Breast epithelium (tissue), 3 donors: ENCODE measurements at regions not wholly inside any gene's neighbourhood (a gene's known extent, or its start where the extent isn't known, plus 50 kb on each side); places are given as distances from the start of the nearest gene placed in this dataset.

Experiments used
- CTCF ChIP-seq, 3 donors: fragments of 450-650 bp; IDR thresholded peaks; one replicate each; pipeline ENCODE4 v1.5.1; 2016 to 2017; ENCODE audit warnings: antibody characterized with exemption in 3 of 3, mild to moderate bottlenecking in 3 of 3, moderate library complexity in 3 of 3
- POLR2A ChIP-seq: fragments of 450-650 bp; IDR thresholded peaks from one replicate; pipeline ENCODE4 v1.6.1; 2016; ENCODE audit warnings: antibody characterized with exemption, mild to moderate bottlenecking, moderate library complexity

GRCh38 chr5:104845541-104845940, 1283.0 kb upstream of the NUDT12 start:
- TF ChIP-seq POLR2A, result no peak
- no peak for TF ChIP-seq CTCF (IDR thresholded peaks at IDR 0.05)
